A673 (cell line): ENCODE measurements at regions not wholly inside any gene's neighbourhood (a gene's known extent, or its start where the extent isn't known, plus 50 kb on each side); places are given as distances from the start of the nearest gene placed in this dataset.
"Not testable (repeated sequence)": the region's sequence is repeated elsewhere in the genome, so short reads cannot be mapped to it uniquely, and the experiment has no call there.

Experiments used
- BruUV-seq: library from RNA; stranded (reverse); fragments of 400-500 nt; replicated peaks from 2 replicates; lab custom pipeline; 2021; lab: Mats Ljungman, UMichigan
- CTCF ChIA-PET: fragments of 300-600 bp; sonication (Branson Sonifier 250); formaldehyde crosslinking; loops from one replicate; lab custom pipeline; 2022; ENCODE audit warnings: antibody characterized with exemption; lab: Charles Lee
- POLR2A ChIA-PET: fragments of 300-600 bp; sonication (Branson Sonifier 250); formaldehyde crosslinking; loops from one replicate; lab custom pipeline; 2022; ENCODE audit warnings: antibody characterized with exemption; ENCODE audit not compliant: low non-redundant PET; lab: Charles Lee
- DNase-seq: peaks from one replicate; pipeline ENCODE4 v3.0.0-alpha.2; 2015; ENCODE audit warnings: low spot score
- H3K27ac ChIP-seq: fragments of 200-600 bp; sonication (generic); 2 replicates; pipeline ENCODE4 v1.5.1; 2016; ENCODE audit warnings: mixed run types, low read depth, mild to moderate bottlenecking, mixed read lengths, antibody characterized with exemption, low read length; ENCODE audit not compliant: poor library complexity, severe bottlenecking
- H3K27me3 ChIP-seq: fragments of 200-600 bp; sonication (generic); replicated peaks from 2 replicates; pipeline ENCODE4 v1.6.1; 2017; ENCODE audit warnings: mixed run types, low read depth, mild to moderate bottlenecking, mixed read lengths, antibody characterized with exemption, low read length; ENCODE audit not compliant: insufficient read depth, poor library complexity
- H3K36me3 ChIP-seq: fragments of 200-600 bp; sonication (generic); 2 replicates; pipeline ENCODE4 v1.6.1; 2016; ENCODE audit warnings: mixed run types, mild to moderate bottlenecking, mixed read lengths, antibody characterized with exemption, low read length; ENCODE audit not compliant: insufficient read depth, poor library complexity, severe bottlenecking
- H3K4me1 ChIP-seq: fragments of 200-600 bp; sonication (generic); 2 replicates; pipeline ENCODE4 v1.6.1; 2017; ENCODE audit warnings: mixed run types, mild to moderate bottlenecking, mixed read lengths, antibody characterized with exemption, low read length; ENCODE audit not compliant: insufficient read depth, poor library complexity, severe bottlenecking
- H3K4me3 ChIP-seq: fragments of 200-600 bp; sonication (generic); 2 replicates; pipeline ENCODE4 v1.5.1; 2016; ENCODE audit warnings: low read depth, mixed run types, mild to moderate bottlenecking, mixed read lengths, low read length; ENCODE audit not compliant: poor library complexity, severe bottlenecking
- H3K9me3 ChIP-seq: fragments of 200-600 bp; sonication (generic); 2 replicates; pipeline ENCODE4 v1.6.1; 2016; ENCODE audit warnings: mixed run types, low read depth, mild to moderate bottlenecking, mixed read lengths, antibody characterized with exemption, low read length; ENCODE audit not compliant: poor library complexity, severe bottlenecking
- intact Hi-C: fragments of 100-400 bp; cut with micrococcal nuclease; formaldehyde crosslinking; loops from one replicate; pipeline ENCODE4 v1.10.0; 2022; ENCODE audit not compliant: unreplicated experiment

DNA sequence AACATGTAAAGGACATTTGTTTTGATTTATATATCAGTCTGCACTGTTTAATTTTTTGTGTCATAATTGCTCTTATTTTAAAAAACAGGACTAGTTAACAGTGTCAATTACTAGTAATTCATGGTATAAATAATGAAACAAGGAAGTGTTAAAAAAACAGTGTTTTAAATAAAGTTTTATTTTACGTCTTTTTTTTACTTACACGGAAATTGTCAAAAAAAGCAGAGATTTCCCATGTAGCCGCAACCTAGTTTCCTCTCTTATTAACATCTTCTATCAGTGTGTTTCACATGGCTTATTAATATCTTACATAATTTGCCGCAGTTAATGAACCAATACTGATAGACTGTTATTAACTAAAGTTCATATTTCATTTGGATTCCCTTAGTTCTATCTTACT, 301.8 kb downstream of the RTP5 start:
- intact Hi-C loops, H3K9me3 ChIP-seq, BruUV-seq, CTCF ChIA-PET, POLR2A ChIA-PET, H3K27ac ChIP-seq, H3K36me3 ChIP-seq, H3K27me3 ChIP-seq, H3K4me1 ChIP-seq, DNase-seq, H3K4me3 ChIP-seq: not testable (repeated sequence)
